OCI-LY3 (cell line): ENCODE measurements at regions not wholly inside any gene's neighbourhood (a gene's known extent, or its start where the extent isn't known, plus 50 kb on each side); places are given as distances from the start of the nearest gene placed in this dataset.

Experiments used
- EZH2phosphoT487 ChIP-seq: fragments of 200-600 bp; shearing (Covaris generic); IDR thresholded peaks from 2 replicates; pipeline ENCODE4 v1.6.1; 2018; ENCODE audit warnings: antibody characterized with exemption, mixed run types, low read depth
- TF ChIP-seq, protein P1 (sequence below): fragments of 200-600, 300-600 bp; sonication (generic); IDR thresholded peaks from 2 replicates; pipeline ENCODE4 v1.5.1; 2014; ENCODE audit warnings: antibody characterized with exemption, low read length, low read depth

DNA sequence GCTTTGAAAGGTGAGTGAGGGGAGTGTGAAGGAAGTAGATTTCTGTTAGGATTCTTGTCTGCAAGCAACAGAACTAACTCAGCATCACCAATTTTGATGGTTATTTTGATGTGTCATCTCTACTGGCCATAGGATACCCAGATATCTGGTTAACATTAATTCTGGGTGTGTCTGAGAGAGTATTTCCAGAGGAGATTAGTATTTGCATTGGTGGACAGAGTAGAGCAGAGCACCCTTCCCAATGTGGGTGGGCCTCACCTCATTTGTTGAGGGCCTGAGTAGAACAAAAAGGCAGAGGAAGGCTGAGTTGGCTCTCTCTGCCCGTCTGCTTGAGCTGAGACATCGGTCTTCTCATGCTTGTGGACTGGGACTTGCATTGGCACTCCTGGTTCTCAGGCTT lies 121.8 kb upstream of the POU3F1 start:
- TF ChIP-seq, protein P1, sequence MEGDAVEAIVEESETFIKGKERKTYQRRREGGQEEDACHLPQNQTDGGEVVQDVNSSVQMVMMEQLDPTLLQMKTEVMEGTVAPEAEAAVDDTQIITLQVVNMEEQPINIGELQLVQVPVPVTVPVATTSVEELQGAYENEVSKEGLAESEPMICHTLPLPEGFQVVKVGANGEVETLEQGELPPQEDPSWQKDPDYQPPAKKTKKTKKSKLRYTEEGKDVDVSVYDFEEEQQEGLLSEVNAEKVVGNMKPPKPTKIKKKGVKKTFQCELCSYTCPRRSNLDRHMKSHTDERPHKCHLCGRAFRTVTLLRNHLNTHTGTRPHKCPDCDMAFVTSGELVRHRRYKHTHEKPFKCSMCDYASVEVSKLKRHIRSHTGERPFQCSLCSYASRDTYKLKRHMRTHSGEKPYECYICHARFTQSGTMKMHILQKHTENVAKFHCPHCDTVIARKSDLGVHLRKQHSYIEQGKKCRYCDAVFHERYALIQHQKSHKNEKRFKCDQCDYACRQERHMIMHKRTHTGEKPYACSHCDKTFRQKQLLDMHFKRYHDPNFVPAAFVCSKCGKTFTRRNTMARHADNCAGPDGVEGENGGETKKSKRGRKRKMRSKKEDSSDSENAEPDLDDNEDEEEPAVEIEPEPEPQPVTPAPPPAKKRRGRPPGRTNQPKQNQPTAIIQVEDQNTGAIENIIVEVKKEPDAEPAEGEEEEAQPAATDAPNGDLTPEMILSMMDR, result no peak
- no peak for TF ChIP-seq EZH2phosphoT487
